Body of pancreas (tissue), 4 donors: ENCODE measurements at regions not wholly inside any gene's neighbourhood (a gene's known extent, or its start where the extent isn't known, plus 50 kb on each side); places are given as distances from the start of the nearest gene placed in this dataset.
A peak's percentile ranks its signal among the peaks of the same experiment; 100 is the strongest.
"Not testable (repeated sequence)": the region's sequence is repeated elsewhere in the genome, so short reads cannot be mapped to it uniquely, and the experiment has no call there.

Experiments used
- ATAC-seq: fragments of 150-250 bp; one replicate; pipeline ENCODE4 v1.9.1; 2016
- DNase-seq, 4 donors: peaks; one replicate each; pipeline ENCODE4 v3.0.0-alpha.2; 2019
- H3K27ac ChIP-seq, 4 donors: fragments of 200-600 bp; sonication (generic); 1 replicate in 3 of 4; 2 replicates in 1 of 4; pipeline versions ENCODE4 v1.5.1 to v1.6.1; 2016 to 2019; ENCODE audit warnings: mild to moderate bottlenecking in 1 of 4, mixed read lengths in 1 of 4, moderate library complexity in 1 of 4
- H3K27me3 ChIP-seq, 2 donors: fragments of 200-600 bp; sonication (generic); one replicate each; pipeline ENCODE4 v1.6.0; 2016; ENCODE audit warnings: mild to moderate bottlenecking in 1 of 2
- H3K36me3 ChIP-seq, 2 donors: fragments of 200-600 bp; sonication (generic); replicated peaks in 1 of 2; 2 replicates each; pipeline ENCODE4 v1.5.1; 2016; ENCODE audit warnings: low read depth in 2 of 2; ENCODE audit not compliant: insufficient read depth in 1 of 2
- H3K4me1 ChIP-seq: fragments of 200-600 bp; sonication (generic); one replicate; pipeline ENCODE4 v1.6.0; 2016
- H3K4me3 ChIP-seq, 2 donors: fragments of 200-600 bp; sonication (generic); 1 replicate in 1 of 2; 2 replicates in 1 of 2; pipeline ENCODE4 v1.5.1; 2016 to 2019
- H3K9me3 ChIP-seq, 3 donors: fragments of 200-600 bp; sonication (generic); 1 replicate in 2 of 3; 2 replicates in 1 of 3; pipeline ENCODE4 v1.5.1; 2016
- CTCF ChIP-seq, 7 experiments: fragments of 450-650 bp in 4 of 7; fragments of 200-600 bp in 3 of 7; sonication (generic) in 3 of 7; IDR thresholded peaks; one replicate each; pipeline ENCODE4 v1.5.1; 2016 to 2019; ENCODE audit warnings: antibody characterized with exemption in 7 of 7
- POLR2A ChIP-seq, 3 donors: fragments of 450-650 bp; IDR thresholded peaks; one replicate each; pipeline ENCODE4 v1.6.1; 2016; ENCODE audit warnings: antibody characterized with exemption in 3 of 3, mild to moderate bottlenecking in 2 of 3
- WGBS, 2 donors: methylation state at CpG; one replicate each; pipeline ENCODE4 v1.1.5; 2017; 5-methylcytosine and 5-hydroxymethylcytosine counted together
- intact Hi-C: fragments of 100-400 bp; cut with DNase I; formaldehyde crosslinking; loops from one replicate; pipeline ENCODE4 v1.15.1; 2023

- WGBS, 2 donors: 79 to 94% methylated on average over 1 of the region's 1 CpG
- DNase-seq: no peak
- Histone ChIP-seq H3K4me1 (no peaks in the 10 kb centered on the region), H3K27ac (no peak overlapping the region), H3K9me3 (no peaks in the 10 kb centered on the region), H3K36me3 (no peaks in the 10 kb centered on the region), H3K4me3 (no peak overlapping the region), H3K27me3 (no peaks in the 10 kb centered on the region)
- no peak for ATAC-seq
- intact Hi-C loops: no loop called here
- no peak for TF ChIP-seq POLR2A (IDR thresholded peaks at IDR 0.05)
- TF ChIP-seq CTCF (IDR thresholded peaks at IDR 0.05): no peak
These were observed 351.5 kb upstream of the EMCN start for GRCh38 chr4:100869276-100869675.

- intact Hi-C loops, ATAC-seq: not testable (repeated sequence)
These were observed 350.5 kb upstream of the EMCN start for GRCh38 chr4:100868281-100868680.

GRCh38 chr4:100852326-100852725 lies 334.5 kb upstream of the EMCN start:
- no peaks in the 10 kb centered on the region for H3K9me3 ChIP-seq
- H3K4me3 ChIP-seq: no peak overlapping the region
- intact Hi-C loops: no loop called here
- H3K27me3 ChIP-seq: no peaks in the 10 kb centered on the region
- 71 to 81% methylated on average over 1 of the region's 1 CpG for WGBS, 2 donors
- DNase-seq: no peak
- no peak overlapping the region for H3K27ac ChIP-seq
- no peak for TF ChIP-seq POLR2A (IDR thresholded peaks at IDR 0.05)
- no peak for TF ChIP-seq CTCF (IDR thresholded peaks at IDR 0.05)
- H3K4me1 ChIP-seq: no peaks in the 10 kb centered on the region
- H3K36me3 ChIP-seq: no peaks in the 10 kb centered on the region
- ATAC-seq: no peak

More at GRCh38 chr4:100868281-100868680, 350.5 kb upstream of the EMCN start:
- H3K9me3 ChIP-seq, H3K27me3 ChIP-seq, H3K4me3 ChIP-seq, H3K36me3 ChIP-seq, H3K4me1 ChIP-seq, H3K27ac ChIP-seq: not testable (repeated sequence)
- WGBS, 2 donors: 17 to 20% methylated on average over 1 to 4 of the region's 4 CpGs
- DNase-seq: peak in 1 of 4 donors; percentile 39

GRCh38 chr4:100849319-100849718 lies 331.5 kb upstream of the EMCN start:
- ATAC-seq: no peak
- Histone ChIP-seq H3K27ac (no peak overlapping the region), H3K4me1 (no peaks in the 10 kb centered on the region), H3K36me3 (no peaks in the 10 kb centered on the region), H3K27me3 (no peaks in the 10 kb centered on the region), H3K4me3 (no peak overlapping the region), H3K9me3 (no peaks in the 10 kb centered on the region)
- 49 to 50% methylated on average over 3 of the region's 3 CpGs for WGBS, 2 donors
- no peak for TF ChIP-seq CTCF (IDR thresholded peaks at IDR 0.05)
- no peak for TF ChIP-seq POLR2A (IDR thresholded peaks at IDR 0.05)
- no peak for DNase-seq
- intact Hi-C loops: no loop called here

GRCh38 chr4:100848841-100849240 lies 331.0 kb upstream of the EMCN start:
- 86 to 96% methylated on average over 2 of the region's 2 CpGs for WGBS, 2 donors
- Histone ChIP-seq H3K27ac (no peak overlapping the region), H3K4me1 (no peaks in the 10 kb centered on the region), H3K36me3 (no peaks in the 10 kb centered on the region), H3K27me3 (no peaks in the 10 kb centered on the region), H3K9me3 (no peaks in the 10 kb centered on the region), H3K4me3 (no peak overlapping the region)
- DNase-seq: no peak
- TF ChIP-seq CTCF (IDR thresholded peaks at IDR 0.05): no peak
- TF ChIP-seq POLR2A (IDR thresholded peaks at IDR 0.05): no peak
- no peak for ATAC-seq
- intact Hi-C loops: no loop called here
